Thyroid gland (tissue), 4 donors: ENCODE measurements at regions not wholly inside any gene's neighbourhood (a gene's known extent, or its start where the extent isn't known, plus 50 kb on each side); places are given as distances from the start of the nearest gene placed in this dataset.

Source experiments
- DNase-seq, 2 donors: peaks; one replicate each; pipeline ENCODE4 v3.0.0-alpha.2; 2019
- H3K27ac ChIP-seq, 3 donors: fragments of 200-600 bp; sonication (generic); 1 replicate in 2 of 3; 2 replicates in 1 of 3; pipeline ENCODE4 v1.5.1; 2016 to 2019; ENCODE audit warnings: mild to moderate bottlenecking in 1 of 3, moderate library complexity in 1 of 3
- H3K27me3 ChIP-seq: fragments of 200-600 bp; sonication (generic); one replicate; pipeline ENCODE4 v1.5.1; 2019
- H3K36me3 ChIP-seq, 2 donors: fragments of 200-600 bp; sonication (generic); one replicate each; pipeline ENCODE4 v1.5.1; 2016 to 2019
- H3K4me1 ChIP-seq, 2 donors: fragments of 200-600 bp; sonication (generic); one replicate each; pipeline ENCODE4 v1.5.1; 2017 to 2019
- H3K4me3 ChIP-seq, 3 donors: fragments of 200-600 bp; sonication (generic); replicated peaks in 1 of 3; 1 replicate in 2 of 3; 2 replicates in 1 of 3; pipeline ENCODE4 v1.5.1; 2016; ENCODE audit warnings: mild to moderate bottlenecking in 1 of 3
- H3K9me3 ChIP-seq: fragments of 200-600 bp; sonication (generic); one replicate; pipeline ENCODE4 v1.5.1; 2017
- CTCF ChIP-seq, 6 experiments: fragments of 200-600 bp in 3 of 6; fragments of 450-650 bp in 3 of 6; sonication (generic) in 3 of 6; IDR thresholded peaks; one replicate each; pipeline ENCODE4 v1.5.1; 2016 to 2019; ENCODE audit warnings: antibody characterized with exemption in 6 of 6, mild to moderate bottlenecking in 2 of 6, inconsistent platforms in 1 of 6, moderate library complexity in 1 of 6
- POLR2A ChIP-seq, 2 donors: fragments of 450-650 bp; IDR thresholded peaks; one replicate each; pipeline ENCODE4 v1.6.1; 2017; ENCODE audit warnings: antibody characterized with exemption in 2 of 2, mild to moderate bottlenecking in 2 of 2, moderate library complexity in 1 of 2
- WGBS, 2 donors: methylation state at CpG; one replicate each; pipeline ENCODE4 v1.1.5; 2017; 5-methylcytosine and 5-hydroxymethylcytosine counted together
- intact Hi-C: fragments of 100-400 bp; cut with DNase I; formaldehyde crosslinking; loops from one replicate; pipeline ENCODE4 v1.15.1; 2023

DNA sequence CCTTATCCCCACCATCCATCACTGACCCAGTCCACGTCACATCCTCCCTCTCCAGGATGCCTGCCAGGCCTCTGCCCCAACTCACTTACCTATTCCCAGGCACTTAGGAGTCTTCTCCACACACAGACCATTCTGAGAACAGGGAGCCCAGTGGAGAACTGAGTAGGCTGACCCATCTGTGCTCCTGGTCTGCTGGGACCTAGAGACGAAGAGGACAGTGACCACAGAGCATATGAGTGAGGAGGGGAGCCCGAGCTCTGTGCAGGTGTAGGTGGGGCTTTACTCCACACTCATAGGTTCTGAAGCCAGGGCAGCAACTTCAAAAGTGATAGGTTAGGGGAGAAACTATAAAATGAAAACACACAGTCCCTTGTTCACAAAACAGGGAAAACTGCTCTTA, 130.0 kb downstream of the NDUFA10 start:
- intact Hi-C loops = no loop called here
- Histone ChIP-seq H3K27ac (no peak overlapping the region), H3K4me1 (no peaks in the 10 kb centered on the region), H3K36me3 (no peaks in the 10 kb centered on the region), H3K9me3 (no peaks in the 10 kb centered on the region), H3K4me3 (no peak overlapping the region), H3K27me3 (no peaks in the 10 kb centered on the region)
- DNase-seq = no peak
- TF ChIP-seq POLR2A (IDR thresholded peaks at IDR 0.05) = no peak
- no peak for TF ChIP-seq CTCF (IDR thresholded peaks at IDR 0.05)
- 81% methylated on average over 3 of the region's 3 CpGs for WGBS, 2 donors

- 79 to 83% methylated on average over 5 of the region's 5 CpGs for WGBS, 2 donors
- DNase-seq = no peak
- no peaks in the 10 kb centered on the region for H3K9me3 ChIP-seq
- H3K4me3 ChIP-seq = no peak overlapping the region
- no peaks in the 10 kb centered on the region for H3K27me3 ChIP-seq
- H3K36me3 ChIP-seq = no peaks in the 10 kb centered on the region
- TF ChIP-seq CTCF (IDR thresholded peaks at IDR 0.05) = no peak
- TF ChIP-seq POLR2A (IDR thresholded peaks at IDR 0.05) = no peak
- H3K27ac ChIP-seq = no peak overlapping the region
- H3K4me1 ChIP-seq = no peaks in the 10 kb centered on the region
- intact Hi-C loops = no loop called here
These were observed 130.9 kb downstream of the NDUFA10 start for GRCh38 chr2:239894276-239894675.

GRCh38 chr2:239893236-239893515, 132.0 kb downstream of the NDUFA10 start:
- Histone ChIP-seq H3K27me3 (no peaks in the 10 kb centered on the region), H3K4me3 (no peak overlapping the region), H3K9me3 (no peaks in the 10 kb centered on the region), H3K36me3 (no peaks in the 10 kb centered on the region), H3K27ac (no peak overlapping the region), H3K4me1 (no peaks in the 10 kb centered on the region)
- intact Hi-C loops = no loop called here
- no peak for DNase-seq
- no peak for TF ChIP-seq POLR2A (IDR thresholded peaks at IDR 0.05)
- TF ChIP-seq CTCF (IDR thresholded peaks at IDR 0.05) = no peak
- WGBS, 2 donors = 65 to 75% methylated on average over 4 of the region's 4 CpGs

DNA sequence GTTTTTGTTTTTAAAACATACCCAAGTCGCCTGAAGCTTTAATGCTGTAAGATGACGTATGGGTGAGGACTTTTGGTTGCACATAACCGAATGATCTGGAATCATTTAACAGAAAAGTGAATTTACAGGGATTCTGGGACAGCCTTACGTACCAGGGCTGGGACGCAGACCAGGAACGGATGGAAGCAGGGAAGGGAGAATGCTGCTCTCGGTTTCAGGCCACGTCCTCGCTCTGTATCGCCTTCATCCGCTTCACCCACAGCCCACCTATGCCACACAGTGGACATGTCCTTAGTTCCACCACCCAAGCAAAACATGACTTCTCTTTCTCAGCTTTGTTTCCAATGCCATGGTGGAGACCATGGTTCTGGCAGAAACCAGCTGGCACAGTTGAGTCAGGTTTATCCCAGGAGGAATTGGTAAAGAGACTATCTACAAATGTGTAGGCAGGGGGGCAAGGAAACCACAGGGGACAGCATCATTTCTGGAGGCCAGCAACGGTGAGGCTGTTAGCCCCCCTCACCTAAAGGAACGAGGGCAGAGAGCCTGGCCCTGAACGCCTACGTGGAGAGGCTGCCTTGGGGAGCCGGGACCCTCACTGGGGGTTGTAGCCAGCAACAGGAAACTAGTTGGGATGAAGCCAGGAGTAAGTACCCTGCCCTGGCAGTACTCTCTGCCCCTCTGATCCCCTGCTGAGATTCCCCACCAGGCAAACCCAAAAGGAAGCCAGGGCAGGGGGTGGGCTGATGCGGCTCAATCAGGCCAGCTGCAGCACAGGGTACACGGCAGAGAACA, 132.5 kb downstream of the NDUFA10 start:
- H3K4me1 ChIP-seq = no peaks in the 10 kb centered on the region
- TF ChIP-seq POLR2A (IDR thresholded peaks at IDR 0.05) (no peak), CTCF (IDR thresholded peaks at IDR 0.05) (no peak)
- H3K4me3 ChIP-seq = no peak overlapping the region
- no peak for DNase-seq
- no peaks in the 10 kb centered on the region for H3K36me3 ChIP-seq
- intact Hi-C loops = no loop called here
- WGBS, 2 donors = 87 to 88% methylated on average over 18 of the region's 18 CpGs
- no peaks in the 10 kb centered on the region for H3K9me3 ChIP-seq
- H3K27me3 ChIP-seq = no peaks in the 10 kb centered on the region
- no peak overlapping the region for H3K27ac ChIP-seq

- TF ChIP-seq CTCF (IDR thresholded peaks at IDR 0.05) (no peak), POLR2A (IDR thresholded peaks at IDR 0.05) (no peak)
- WGBS, 2 donors = 96 to 98% methylated on average over 3 of the region's 3 CpGs
These were observed 133.4 kb downstream of the NDUFA10 start for GRCh38 chr2:239891698-239892097.

More at GRCh38 chr2:239891698-239892097, 133.4 kb downstream of the NDUFA10 start:
- DNase-seq = no peak
- no peaks in the 10 kb centered on the region for H3K27me3 ChIP-seq
- no peak overlapping the region for H3K27ac ChIP-seq
- no peaks in the 10 kb centered on the region for H3K9me3 ChIP-seq
- no peaks in the 10 kb centered on the region for H3K4me1 ChIP-seq
- H3K36me3 ChIP-seq = no peaks in the 10 kb centered on the region
- H3K4me3 ChIP-seq = no peak overlapping the region
- intact Hi-C loops = no loop called here
